Central memory CD4-positive, alpha-beta T cell (primary cell): ENCODE measurements at regions not wholly inside any gene's neighbourhood (a gene's known extent, or its start where the extent isn't known, plus 50 kb on each side); places are given as distances from the start of the nearest gene placed in this dataset.
"Not testable (repeated sequence)": the region's sequence is repeated elsewhere in the genome, so short reads cannot be mapped to it uniquely, and the experiment has no call there.

Experiments
- DNase-seq: peaks from one replicate; pipeline ENCODE4 v3.0.0; 2022

GRCh38 chr9:748861-749497, 92.5 kb upstream of the DMRT1 start:
- no peak for DNase-seq

- peak; percentile 8 for DNase-seq
These were observed 91.8 kb upstream of the DMRT1 start for GRCh38 chr9:749716-750115.

DNA sequence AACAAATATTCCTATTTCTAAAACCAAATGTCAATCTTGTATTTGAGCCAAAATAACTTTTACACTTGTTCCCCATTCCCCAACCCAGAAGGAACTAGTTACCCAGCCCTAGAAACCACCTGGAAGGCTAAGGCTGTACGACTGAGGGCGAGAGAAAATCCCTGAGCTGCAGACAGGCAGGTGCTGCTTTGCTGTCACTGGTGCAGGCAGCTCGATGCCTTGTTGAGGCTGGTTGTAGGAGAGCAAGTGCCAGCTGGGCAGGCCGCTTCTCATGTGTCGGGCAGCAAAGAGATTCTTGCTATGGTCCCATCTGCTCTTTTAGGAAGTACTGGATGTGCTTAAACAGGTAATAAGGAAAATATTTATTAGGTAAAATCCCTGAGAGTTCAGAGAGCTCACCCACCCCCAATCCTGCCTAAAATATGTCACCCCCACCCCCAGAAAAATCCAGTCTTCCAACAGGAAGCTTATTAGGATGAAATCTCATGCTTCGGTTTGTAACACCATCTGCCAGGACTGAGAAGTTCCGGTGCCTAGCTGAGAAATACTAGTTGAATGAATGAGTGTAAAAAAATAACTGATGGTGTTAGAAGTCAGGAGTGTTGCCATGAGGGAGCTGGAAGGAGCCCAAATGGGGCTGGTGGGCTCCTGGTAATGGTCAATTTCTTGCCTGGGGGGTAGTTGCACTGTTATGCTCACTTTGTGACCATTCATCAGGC, 91.1 kb upstream of the DMRT1 start:
- DNase-seq, result no peak

- DNase-seq, result no peak
These were observed 90.1 kb upstream of the DMRT1 start for GRCh38 chr9:751137-752051.

GRCh38 chr9:752201-752600, 89.3 kb upstream of the DMRT1 start:
- no peak for DNase-seq

DNA sequence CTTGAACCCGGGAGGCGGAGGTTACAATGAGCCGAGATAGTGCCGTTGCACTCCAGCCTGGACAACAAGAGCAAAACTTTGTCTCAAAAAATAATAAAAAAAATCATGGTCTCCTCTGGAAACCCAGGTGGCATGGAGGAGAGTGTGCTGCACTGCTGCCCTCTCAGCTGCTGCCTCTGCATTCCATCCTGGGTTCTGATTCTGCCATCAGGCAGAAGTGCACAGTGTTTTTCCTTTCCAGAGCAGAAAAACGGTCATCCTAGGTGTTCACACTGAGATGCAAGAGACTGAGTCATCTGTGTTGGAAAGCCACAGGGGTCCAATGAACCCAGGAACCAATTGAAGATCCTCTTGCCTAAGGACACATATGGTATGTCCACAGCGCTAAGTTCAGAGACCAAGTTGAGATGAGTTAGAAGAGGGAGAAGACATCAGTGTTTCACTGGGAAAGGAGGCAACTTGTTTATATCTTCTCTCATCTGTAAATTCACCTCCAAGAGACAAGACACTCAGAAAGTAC, 88.8 kb upstream of the DMRT1 start:
- no peak for DNase-seq

DNA sequence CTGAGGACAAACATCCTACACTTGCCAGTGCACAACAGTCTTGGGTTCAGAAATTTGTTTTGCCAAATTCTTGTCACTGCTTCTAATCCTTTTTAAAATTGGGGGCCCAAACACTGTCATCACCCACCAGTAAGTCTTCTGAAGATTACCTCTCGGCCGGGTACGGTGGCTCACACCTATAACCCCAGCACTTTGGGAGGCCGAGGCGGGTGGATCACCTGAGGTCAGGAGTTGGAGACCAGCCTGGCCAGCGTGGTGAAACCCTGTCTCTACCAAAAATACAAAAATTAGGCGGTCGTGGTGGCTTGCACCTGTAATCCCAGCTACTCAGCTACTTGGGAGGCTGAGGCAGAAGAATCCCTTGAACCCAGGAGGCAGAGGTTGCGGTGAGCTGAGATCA, 87.8 kb upstream of the DMRT1 start:
- DNase-seq, result not testable (repeated sequence)

DNA sequence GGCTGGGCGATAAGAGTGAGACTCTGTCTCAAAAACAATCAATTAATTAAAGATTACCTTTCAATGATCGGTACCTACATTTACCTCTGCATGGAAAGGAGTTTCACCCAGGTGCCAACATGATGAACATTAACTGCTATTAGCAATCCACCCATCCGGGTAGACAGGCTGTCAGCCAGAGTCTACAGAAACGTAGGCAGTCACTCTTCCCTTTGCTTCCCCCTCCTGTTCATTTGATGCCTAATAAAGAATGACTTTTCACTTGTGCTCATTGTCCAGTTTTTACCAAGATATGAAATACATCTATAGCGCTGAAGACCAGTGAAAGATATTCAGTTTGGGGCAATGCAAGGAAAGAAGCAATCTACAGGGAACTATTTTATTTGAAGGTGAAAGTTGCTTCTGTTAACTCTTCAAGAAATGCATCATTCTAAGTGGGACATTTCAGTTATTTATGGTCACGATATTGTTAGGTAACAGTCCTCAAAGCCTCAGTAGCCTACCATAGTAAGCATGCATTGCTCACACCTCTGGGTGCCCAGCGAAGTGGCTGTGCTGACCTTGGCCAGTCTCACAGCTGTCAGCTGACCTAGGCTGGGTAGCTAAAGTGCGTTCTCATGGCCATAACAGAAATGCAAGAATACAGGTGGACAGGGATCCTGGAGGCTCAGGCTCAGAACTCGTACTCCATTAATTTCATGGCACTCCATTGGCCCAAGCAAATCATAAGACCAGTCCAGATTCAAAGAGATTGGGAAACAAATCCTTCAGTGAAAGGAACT, 87.2 kb upstream of the DMRT1 start:
- DNase-seq, result no peak

- no peak for DNase-seq
These were observed 85.8 kb upstream of the DMRT1 start for GRCh38 chr9:755454-756381.

- no peak for DNase-seq
These were observed 84.1 kb upstream of the DMRT1 start for GRCh38 chr9:757246-757881.

GRCh38 chr9:758146-758545, 83.4 kb upstream of the DMRT1 start:
- no peak for DNase-seq

DNA sequence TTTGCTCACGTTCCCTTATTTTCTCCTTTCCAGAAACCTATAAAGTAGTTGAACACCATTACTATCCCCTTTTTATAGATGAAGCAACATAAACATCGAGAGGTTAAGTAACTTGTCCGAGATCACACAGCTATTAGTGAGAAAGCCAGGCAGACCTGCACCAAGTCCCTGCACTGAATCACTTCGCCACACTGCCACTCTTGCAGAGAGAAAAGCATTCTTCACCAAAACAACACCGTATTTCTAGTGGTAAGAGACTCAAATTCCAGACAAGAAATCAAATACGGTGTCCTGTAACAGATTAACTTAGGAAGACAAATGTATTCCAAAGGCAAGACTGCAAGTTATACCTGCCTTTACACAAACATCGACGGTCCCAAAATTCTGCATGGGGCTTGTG, 82.0 kb upstream of the DMRT1 start:
- DNase-seq, result no peak

DNA sequence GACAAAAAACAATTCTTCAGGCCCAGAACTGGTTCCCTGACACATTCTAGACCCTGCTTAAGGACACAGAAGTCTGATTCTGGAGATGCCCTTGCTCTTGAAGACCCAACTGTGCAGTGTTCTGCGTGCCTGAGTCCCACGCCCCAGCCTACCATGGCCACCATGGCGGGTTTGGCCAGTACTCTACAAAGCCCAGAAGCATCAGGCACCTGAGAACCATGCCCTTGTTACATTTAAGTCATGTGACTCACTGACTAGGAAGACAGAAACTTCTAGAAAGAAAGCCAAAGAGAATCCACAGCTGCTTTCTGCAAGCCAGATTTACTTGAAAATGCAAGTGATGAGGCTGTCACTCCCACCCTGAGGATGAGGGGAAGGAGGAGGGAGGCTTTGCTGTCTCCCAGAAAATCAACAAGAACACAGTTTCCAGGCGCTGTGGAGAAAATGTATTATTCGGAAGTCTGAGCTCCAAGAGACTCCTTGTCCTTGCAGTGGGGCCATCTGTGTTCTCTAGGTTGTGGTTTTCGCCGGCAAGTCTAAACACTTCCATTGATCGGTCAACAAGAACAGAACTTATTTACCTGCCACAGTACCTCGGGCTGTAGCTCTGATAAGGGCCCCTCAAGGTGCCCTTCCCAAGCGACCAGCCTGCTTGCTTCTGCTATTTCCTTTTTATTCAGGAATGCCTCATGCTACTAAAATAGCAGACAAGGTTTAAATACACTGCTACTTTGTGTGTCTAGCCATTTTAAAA, 81.3 kb upstream of the DMRT1 start:
- no peak for DNase-seq

- DNase-seq, result no peak
These were observed 80.2 kb upstream of the DMRT1 start for GRCh38 chr9:761176-761792.

GRCh38 chr9:761793-762560, 79.5 kb upstream of the DMRT1 start:
- no peak for DNase-seq

DNA sequence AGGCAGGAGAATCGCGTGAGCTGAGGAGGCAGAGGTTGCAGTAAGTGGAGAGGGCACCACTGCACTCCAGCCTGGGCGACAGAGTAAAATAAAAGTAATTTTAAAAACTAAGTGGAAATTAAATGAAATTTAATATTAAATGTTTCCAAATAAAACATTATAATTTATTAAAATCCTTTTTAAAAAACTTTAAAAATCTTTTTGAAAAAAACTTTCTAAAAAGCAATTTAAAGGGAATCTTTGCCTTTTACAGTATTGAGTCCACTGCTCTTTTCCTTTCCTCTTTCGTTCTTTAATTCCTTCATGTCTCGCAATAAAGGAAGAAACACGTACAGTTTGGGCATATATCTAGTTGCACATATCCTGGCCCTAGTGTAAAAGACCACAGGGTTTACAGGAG, 77.8 kb upstream of the DMRT1 start:
- no peak for DNase-seq

DNA sequence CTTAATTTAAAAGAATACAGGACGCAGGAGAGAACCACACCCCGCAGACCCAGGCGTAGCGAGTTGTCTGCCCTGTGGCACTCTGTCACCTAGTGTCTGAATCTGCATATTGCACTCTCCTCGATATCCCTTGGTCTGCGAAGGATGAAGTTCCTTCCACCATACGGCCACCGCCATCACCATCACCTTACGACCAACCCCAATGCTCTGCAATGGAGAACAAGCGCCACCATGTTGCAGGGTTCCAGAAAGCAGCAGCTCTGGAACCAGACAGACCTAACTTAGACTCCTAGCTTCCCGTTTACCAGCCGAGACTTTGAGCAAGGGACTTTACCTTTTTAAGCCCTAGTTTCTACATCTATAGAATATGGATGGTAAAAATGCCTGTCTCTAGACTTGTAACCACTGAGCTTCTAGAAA, 77.4 kb upstream of the DMRT1 start:
- DNase-seq, result peak; percentile 2

- DNase-seq, result no peak
These were observed 76.5 kb upstream of the DMRT1 start for GRCh38 chr9:764986-765385.

GRCh38 chr9:767061-767561, 74.4 kb upstream of the DMRT1 start:
- not testable (repeated sequence) for DNase-seq
